Glutamatergic neuron (in vitro differentiated cells): ENCODE measurements at regions not wholly inside any gene's neighbourhood (a gene's known extent, or its start where the extent isn't known, plus 50 kb on each side); places are given as distances from the start of the nearest gene placed in this dataset.

Source experiments
- DNase-seq: peaks from one replicate; pipeline ENCODE4 v3.0.0; 2022
- H3K27ac Mint-ChIP-seq: one replicate; pipeline ENCODE4 v1.8.0; 2020; ENCODE audit warnings: mild to moderate bottlenecking, mixed read lengths, inconsistent platforms; ENCODE audit not compliant: unreplicated experiment
- H3K27me3 Mint-ChIP-seq: one replicate; pipeline ENCODE4 v1.8.0; 2020; ENCODE audit warnings: mild to moderate bottlenecking, moderate library complexity, mixed read lengths, inconsistent platforms; ENCODE audit not compliant: unreplicated experiment
- H3K36me3 Mint-ChIP-seq: one replicate; pipeline ENCODE4 v1.8.0; 2020; ENCODE audit warnings: mild to moderate bottlenecking, mixed read lengths, inconsistent platforms; ENCODE audit not compliant: unreplicated experiment
- H3K4me1 Mint-ChIP-seq: one replicate; pipeline ENCODE4 v1.8.0; 2020; ENCODE audit warnings: mild to moderate bottlenecking, low read depth, mixed read lengths, inconsistent platforms; ENCODE audit not compliant: unreplicated experiment
- H3K4me3 Mint-ChIP-seq: one replicate; pipeline ENCODE4 v1.8.0; 2020; ENCODE audit warnings: mild to moderate bottlenecking, mixed read lengths, inconsistent platforms; ENCODE audit not compliant: unreplicated experiment
- H3K9me3 Mint-ChIP-seq: one replicate; pipeline ENCODE4 v1.8.0; 2020; ENCODE audit warnings: mild to moderate bottlenecking, moderate library complexity, mixed read lengths, inconsistent platforms; ENCODE audit not compliant: unreplicated experiment
- TF ChIP-seq, protein P1 (sequence below): fragments of 200-600 bp; sonication (generic); IDR thresholded peaks from one replicate; pipeline ENCODE4 v1.5.0; 2021; ENCODE audit not compliant: partially characterized antibody, unreplicated experiment

DNA sequence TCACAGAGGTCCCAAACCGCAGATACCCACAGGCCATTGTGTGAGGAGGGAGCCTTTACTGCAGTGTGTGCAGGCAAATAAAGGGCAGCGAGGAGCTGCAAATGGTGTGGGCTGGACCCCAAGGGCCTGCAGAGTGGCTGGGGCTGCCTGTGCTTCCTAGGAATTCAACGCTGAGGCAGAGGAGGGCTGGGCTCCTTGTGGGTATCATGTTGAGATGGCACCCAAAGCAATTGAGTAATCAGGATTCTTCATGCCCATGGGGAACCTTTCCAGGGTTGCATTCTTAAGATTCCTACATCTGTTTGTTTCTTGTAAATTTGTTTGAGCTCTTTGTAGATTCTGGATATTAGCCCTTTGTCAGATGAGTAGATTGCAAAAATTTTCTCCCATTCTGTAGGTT is 85.4 kb upstream of the LIPC start:
- TF ChIP-seq, protein P1, sequence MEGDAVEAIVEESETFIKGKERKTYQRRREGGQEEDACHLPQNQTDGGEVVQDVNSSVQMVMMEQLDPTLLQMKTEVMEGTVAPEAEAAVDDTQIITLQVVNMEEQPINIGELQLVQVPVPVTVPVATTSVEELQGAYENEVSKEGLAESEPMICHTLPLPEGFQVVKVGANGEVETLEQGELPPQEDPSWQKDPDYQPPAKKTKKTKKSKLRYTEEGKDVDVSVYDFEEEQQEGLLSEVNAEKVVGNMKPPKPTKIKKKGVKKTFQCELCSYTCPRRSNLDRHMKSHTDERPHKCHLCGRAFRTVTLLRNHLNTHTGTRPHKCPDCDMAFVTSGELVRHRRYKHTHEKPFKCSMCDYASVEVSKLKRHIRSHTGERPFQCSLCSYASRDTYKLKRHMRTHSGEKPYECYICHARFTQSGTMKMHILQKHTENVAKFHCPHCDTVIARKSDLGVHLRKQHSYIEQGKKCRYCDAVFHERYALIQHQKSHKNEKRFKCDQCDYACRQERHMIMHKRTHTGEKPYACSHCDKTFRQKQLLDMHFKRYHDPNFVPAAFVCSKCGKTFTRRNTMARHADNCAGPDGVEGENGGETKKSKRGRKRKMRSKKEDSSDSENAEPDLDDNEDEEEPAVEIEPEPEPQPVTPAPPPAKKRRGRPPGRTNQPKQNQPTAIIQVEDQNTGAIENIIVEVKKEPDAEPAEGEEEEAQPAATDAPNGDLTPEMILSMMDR, result no peak
- no peaks in the 10 kb centered on the region for H3K36me3 Mint-ChIP-seq
- DNase-seq, result no peak
- no peaks in the 10 kb centered on the region for H3K4me1 Mint-ChIP-seq
- H3K27ac Mint-ChIP-seq, result no peak overlapping the region
- H3K4me3 Mint-ChIP-seq, result no peak overlapping the region
- H3K9me3 Mint-ChIP-seq, result peaks cover 2% of the 10 kb centered on the region
- peaks cover 4% of the 10 kb centered on the region for H3K27me3 Mint-ChIP-seq

DNA sequence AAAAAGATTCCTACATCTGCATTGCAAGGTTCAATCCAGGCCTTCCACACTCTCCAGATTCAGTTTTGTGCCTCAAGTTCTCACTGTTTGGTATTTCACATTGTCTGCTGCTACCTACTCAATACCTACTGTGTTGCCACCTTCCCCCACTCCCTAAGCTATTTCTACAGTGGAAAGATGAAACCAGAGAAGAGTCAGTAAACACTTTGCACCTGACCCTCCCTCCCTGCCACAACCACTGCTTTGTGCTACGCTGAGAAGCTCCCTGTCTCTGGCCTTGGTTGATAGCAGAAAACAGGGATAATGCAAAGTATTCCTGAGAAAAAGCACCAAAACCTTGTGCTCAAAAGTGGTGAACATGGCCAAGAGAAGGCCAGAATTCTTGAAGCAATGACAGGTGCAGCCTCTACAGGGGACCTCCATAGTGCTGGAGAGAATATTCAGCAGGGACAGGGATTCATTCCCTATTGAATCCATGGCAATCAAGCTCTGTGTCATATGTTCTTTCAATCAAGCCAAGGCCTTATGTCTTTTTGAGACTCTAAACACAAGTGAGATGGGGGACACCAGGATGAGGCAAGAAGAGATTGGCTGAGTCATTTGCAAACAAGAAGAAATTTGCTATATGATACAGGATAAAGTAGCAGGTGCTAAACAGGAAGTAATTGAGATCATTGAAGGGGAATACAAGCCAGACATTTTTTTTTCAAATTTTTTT is 83.5 kb upstream of the LIPC start:
- Mint-ChIP-seq H3K27me3 (peaks cover 4% of the 10 kb centered on the region), H3K36me3 (no peaks in the 10 kb centered on the region), H3K4me3 (no peak overlapping the region), H3K4me1 (no peaks in the 10 kb centered on the region), H3K9me3 (peaks cover 2% of the 10 kb centered on the region), H3K27ac (no peak overlapping the region)
- DNase-seq, result no peak
- TF ChIP-seq, protein P1, result no peak

DNA sequence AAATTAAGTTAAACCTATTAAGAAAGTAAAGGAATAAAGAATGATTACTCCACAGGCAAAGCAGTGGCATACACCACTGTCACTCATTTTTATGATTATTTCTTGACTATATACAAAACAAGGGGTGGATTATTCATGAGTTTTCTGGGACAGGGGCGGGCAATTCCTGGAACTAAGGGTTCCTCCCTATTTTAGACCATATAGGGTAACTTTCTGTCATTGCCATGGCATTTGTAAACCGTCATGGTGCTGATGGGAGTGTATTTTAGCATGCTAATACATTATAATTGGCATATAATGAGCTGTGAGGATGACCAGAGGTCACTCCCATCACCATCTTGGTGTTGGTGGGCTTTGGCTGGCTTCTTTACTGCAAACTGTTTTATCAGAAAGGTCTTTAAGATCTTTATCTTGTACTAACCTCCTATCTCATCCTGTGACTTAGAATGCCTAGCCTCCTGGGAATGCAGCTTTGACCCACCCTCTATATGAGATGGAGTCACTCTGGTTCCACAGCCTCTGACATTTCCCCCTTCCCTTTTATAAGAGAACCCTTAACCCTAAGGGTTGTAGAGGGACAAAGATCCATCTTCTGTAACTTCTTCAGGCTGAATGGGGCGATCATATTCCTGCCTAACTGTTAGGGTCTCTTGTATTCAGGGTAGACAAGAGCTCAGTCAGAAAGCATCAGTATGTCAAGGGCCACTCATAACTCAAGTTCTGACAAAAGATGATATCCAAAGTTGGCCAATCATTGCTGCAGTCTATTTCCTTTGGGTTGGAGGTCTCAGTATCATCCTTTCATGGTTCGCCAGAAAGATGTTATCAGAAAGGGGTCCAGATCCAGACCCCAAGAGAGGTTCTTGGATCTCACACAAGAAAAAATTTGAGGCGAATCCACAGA is 79.5 kb upstream of the LIPC start:
- H3K36me3 Mint-ChIP-seq, result no peaks in the 10 kb centered on the region
- H3K9me3 Mint-ChIP-seq, result peaks cover 4% of the 10 kb centered on the region
- TF ChIP-seq, protein P1, result no peak
- no peak overlapping the region for H3K4me3 Mint-ChIP-seq
- H3K27ac Mint-ChIP-seq, result no peak overlapping the region
- H3K4me1 Mint-ChIP-seq, result no peaks in the 10 kb centered on the region
- H3K27me3 Mint-ChIP-seq, result peaks cover 4% of the 10 kb centered on the region
- no peak for DNase-seq

DNA sequence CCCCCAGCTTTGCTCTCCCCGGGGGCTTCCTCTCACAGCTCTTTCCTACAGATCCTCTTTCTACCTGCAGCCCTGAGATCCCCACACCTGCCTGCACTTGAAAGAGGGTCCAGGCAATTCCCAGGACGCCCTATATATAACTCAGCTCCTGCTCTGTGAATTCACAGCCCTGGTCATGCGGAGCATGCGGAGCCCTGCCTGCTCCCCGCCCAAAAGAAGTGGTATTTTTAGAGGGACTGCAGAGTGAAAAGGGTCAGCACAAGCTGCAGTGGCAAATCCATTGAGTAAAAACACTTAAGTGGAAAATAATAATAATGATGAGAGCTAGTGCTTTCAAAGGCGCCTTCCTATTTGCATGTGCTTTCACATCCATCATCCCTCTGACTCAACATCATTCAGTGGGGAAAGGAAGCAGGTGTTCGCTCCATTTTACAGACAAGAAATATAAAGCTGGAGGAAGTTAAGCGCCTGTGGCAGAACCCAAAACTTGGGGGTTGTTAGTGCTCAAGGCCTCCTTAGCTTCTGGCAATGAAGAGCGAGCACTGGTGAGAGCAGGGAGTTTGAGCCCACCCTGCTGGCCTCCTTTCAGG is 76.3 kb upstream of the LIPC start:
- no peak for DNase-seq
- Mint-ChIP-seq H3K9me3 (peaks cover 2% of the 10 kb centered on the region), H3K36me3 (no peaks in the 10 kb centered on the region), H3K27me3 (peaks cover 3% of the 10 kb centered on the region), H3K4me1 (no peaks in the 10 kb centered on the region), H3K4me3 (no peak overlapping the region), H3K27ac (no peak overlapping the region)
- TF ChIP-seq, protein P1, result no peak
